ENCODE measurements at regions not wholly inside any gene's neighbourhood (a gene's known extent, or its start where the extent isn't known, plus 50 kb on each side); places are given as distances from the start of the nearest gene placed in this dataset.

GRCh38 chr9:84439250-84439649, 98.7 kb upstream of the SLC28A3 start:
- TF ChIP-seq EZH2 (IDR thresholded peaks at IDR 0.05; ENCODE audit: insufficient read depth, low read length) (no peak), CTCF (IDR thresholded peaks at IDR 0.05; ENCODE audit: insufficient read depth, low read depth, low read length) (no peak)
